Activated T-helper 1 cell treated with anti-CD3 and anti-CD28 coated beads, Interleukin-12 subunit alpha, Interleukin-12 subunit beta, Interleukin-2, Interleukin-4 antibody, amounts not matched to agents 30 ng/mL and 10 ng/mL and 1 ng/mL, durations not matched to agents 14 hours and 24 hours and 36 hours (primary cell): ENCODE measurements at regions not wholly inside any gene's neighbourhood (a gene's known extent, or its start where the extent isn't known, plus 50 kb on each side); places are given as distances from the start of the nearest gene placed in this dataset.

Experiments
- DNase-seq: peaks from one replicate; pipeline ENCODE4 v3.0.0; 2021; ENCODE audit warnings: low spot score
- H3K27ac Mint-ChIP-seq: one replicate; pipeline ENCODE4 v1.8.0; 2021; ENCODE audit warnings: mild to moderate bottlenecking, mixed read lengths
- H3K27me3 Mint-ChIP-seq: one replicate; pipeline ENCODE4 v1.8.0; 2022; ENCODE audit warnings: mild to moderate bottlenecking, moderate library complexity, mixed read lengths; ENCODE audit not compliant: insufficient read depth
- H3K36me3 Mint-ChIP-seq: one replicate; pipeline ENCODE4 v1.8.0; 2021; ENCODE audit warnings: low read depth, mixed read lengths
- H3K4me1 Mint-ChIP-seq: one replicate; pipeline ENCODE4 v1.8.0; 2021; ENCODE audit warnings: low read depth, mixed read lengths
- H3K4me3 Mint-ChIP-seq: one replicate; pipeline ENCODE4 v1.8.0; 2021; ENCODE audit warnings: mild to moderate bottlenecking, moderate library complexity, mixed read lengths
- H3K9me3 Mint-ChIP-seq: one replicate; pipeline ENCODE4 v1.8.0; 2021; ENCODE audit warnings: mixed read lengths
- intact Hi-C: fragments of 100-400 bp; cut with micrococcal nuclease; formaldehyde crosslinking; loops from one replicate; pipeline ENCODE4 v1.15.1; 2024

DNA sequence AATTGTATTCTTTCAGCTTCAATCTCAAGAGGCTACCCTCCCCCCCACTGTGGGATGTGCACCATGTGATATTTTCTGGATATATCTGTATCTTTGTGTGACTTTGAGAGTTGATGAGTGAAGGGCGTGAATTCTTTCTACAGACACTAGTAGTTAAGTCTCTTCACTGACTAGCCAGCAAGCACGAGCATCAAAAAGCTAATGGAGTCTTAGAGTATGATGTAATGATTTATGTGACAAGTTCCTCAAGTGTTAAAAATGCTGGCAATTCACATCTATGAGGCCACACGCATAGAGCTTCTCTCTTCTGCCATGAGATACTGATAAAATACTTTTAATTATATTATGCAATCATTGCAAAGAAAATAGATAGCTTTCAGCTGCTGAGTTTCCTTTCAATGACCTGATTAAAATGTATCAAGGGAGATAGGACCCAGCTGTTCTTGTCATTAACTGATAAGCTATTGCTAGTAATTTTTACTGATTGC lies 304.8 kb downstream of the TRIB2 start:
- Mint-ChIP-seq H3K36me3 (no peaks in the 10 kb centered on the region), H3K27me3 (peaks cover 18% of the 10 kb centered on the region), H3K4me3 (no peak overlapping the region), H3K9me3 (no peaks in the 10 kb centered on the region), H3K4me1 (no peaks in the 10 kb centered on the region), H3K27ac (no peak overlapping the region)
- intact Hi-C loops: no loop called here
- DNase-seq: no peak

DNA sequence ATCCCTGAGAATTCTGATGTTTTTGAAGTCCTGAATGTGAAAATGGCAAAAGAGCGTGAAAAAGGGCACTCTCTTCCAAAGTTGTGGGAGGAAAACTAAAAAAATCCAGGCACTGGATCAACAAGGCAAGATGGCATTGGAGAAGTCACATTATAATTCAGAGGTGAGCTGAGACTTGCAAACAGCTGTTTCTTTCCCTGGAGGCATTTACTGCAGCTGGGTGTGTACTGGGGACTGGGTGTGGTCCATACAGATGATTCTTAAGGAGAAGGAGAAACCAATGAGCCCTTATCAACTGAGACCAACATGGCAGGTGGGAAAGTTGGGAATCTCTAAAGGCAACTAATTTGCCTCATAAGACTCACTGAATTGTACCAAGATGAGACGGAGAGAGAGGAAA lies 313.9 kb downstream of the TRIB2 start:
- no peak for DNase-seq
- intact Hi-C loops: no loop called here
- H3K27ac Mint-ChIP-seq: no peak overlapping the region
- H3K4me1 Mint-ChIP-seq: no peaks in the 10 kb centered on the region
- H3K9me3 Mint-ChIP-seq: no peaks in the 10 kb centered on the region
- peaks cover 4% of the 10 kb centered on the region for H3K27me3 Mint-ChIP-seq
- H3K36me3 Mint-ChIP-seq: no peaks in the 10 kb centered on the region
- no peak overlapping the region for H3K4me3 Mint-ChIP-seq

DNA sequence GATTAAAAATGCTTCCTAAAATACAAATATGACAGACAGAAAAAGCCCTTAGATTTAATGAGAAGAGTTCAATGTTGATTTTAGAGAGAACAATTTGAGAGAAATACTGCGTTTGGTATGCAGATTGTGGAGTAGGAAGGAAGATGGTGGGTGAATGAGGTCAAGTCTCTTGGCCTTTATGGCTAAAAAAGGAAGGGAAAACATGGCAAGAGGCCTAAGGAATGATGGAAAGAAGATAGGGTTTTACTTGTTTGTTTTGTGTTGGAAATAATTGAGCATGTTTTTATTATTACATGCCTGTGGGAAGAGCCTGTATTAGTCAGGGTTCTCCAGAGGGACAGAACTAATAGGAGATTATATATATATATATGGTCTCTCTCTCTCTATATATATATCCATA lies 318.1 kb downstream of the TRIB2 start:
- intact Hi-C loops: no loop called here
- H3K4me1 Mint-ChIP-seq: no peaks in the 10 kb centered on the region
- no peak for DNase-seq
- H3K4me3 Mint-ChIP-seq: no peak overlapping the region
- H3K36me3 Mint-ChIP-seq: no peaks in the 10 kb centered on the region
- H3K27ac Mint-ChIP-seq: no peak overlapping the region
- peaks cover 3% of the 10 kb centered on the region for H3K27me3 Mint-ChIP-seq
- no peaks in the 10 kb centered on the region for H3K9me3 Mint-ChIP-seq

DNA sequence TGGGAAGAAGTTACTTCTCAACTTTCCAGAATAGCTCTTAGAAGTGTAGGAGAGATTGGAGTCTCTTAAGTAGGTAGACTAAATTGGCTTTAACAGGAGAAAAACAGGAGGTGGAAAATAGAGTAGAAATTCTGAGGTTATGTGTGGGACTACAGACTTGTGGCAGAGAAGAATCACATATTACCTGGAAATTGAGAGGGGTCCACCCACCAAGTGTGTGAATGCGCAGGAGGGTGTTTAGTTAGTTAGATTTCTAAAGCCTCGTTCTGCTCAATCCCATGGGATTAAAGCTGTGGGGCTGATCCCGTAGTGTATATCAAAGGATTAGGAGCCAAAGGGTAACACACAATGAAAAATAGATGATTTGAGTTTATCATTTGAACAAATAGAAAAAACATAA lies 319.1 kb downstream of the TRIB2 start:
- intact Hi-C loops: no loop called here
- no peaks in the 10 kb centered on the region for H3K9me3 Mint-ChIP-seq
- H3K27ac Mint-ChIP-seq: no peak overlapping the region
- no peaks in the 10 kb centered on the region for H3K36me3 Mint-ChIP-seq
- H3K27me3 Mint-ChIP-seq: peaks cover under 1% of the 10 kb centered on the region
- H3K4me3 Mint-ChIP-seq: no peak overlapping the region
- no peak for DNase-seq
- H3K4me1 Mint-ChIP-seq: no peaks in the 10 kb centered on the region

DNA sequence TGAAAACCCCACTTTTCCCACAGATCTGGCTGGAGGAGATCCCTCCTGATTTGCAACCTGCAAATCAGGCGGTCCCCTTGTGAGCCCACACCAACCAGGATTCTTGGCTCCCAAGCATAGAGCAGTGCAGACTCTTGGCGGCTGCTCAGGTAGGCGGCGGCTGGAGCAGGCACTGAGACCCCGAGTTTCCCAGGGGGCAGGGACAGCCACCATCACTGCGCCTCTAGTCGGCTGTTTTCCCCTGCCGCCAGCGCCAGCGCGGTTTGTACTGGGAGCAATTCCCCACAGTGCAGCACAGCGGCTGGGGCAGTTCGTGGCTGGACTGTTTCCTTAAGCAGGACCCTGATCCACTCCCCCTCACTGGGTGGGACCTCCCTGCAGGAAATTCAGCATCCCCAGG lies 323.3 kb downstream of the TRIB2 start:
- H3K27ac Mint-ChIP-seq: no peak overlapping the region
- no peaks in the 10 kb centered on the region for H3K36me3 Mint-ChIP-seq
- H3K4me1 Mint-ChIP-seq: no peaks in the 10 kb centered on the region
- no peak for DNase-seq
- no peak overlapping the region for H3K4me3 Mint-ChIP-seq
- H3K9me3 Mint-ChIP-seq: no peaks in the 10 kb centered on the region
- H3K27me3 Mint-ChIP-seq: peaks cover 1% of the 10 kb centered on the region
- intact Hi-C loops: no loop called here

DNA sequence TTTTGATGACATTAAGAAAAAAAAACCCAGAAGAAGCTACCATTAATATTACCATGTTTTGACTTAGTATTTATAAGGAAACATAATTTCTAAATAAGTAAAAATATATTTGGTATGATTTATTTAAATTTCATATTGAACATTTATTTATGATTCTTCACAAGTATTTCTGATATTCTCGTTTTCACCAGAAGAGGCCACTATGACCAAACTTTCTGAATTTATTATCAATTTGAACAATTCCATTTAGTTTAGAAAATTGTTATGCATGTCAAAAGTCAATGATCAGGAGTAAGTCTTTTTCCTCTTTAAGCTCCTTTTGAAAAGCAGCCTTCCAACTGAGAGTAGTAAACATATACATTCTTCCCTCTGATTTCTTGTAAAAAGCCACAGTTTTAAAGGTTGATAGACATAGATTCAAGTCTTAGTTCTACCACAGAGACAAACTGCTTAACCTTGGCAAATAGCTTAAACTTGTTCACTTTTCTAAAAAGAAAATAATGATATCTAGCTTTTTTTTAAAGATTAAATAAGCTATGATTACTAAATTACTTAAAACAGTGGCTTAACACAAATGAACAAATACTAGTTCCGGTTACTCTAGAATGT lies 329.9 kb downstream of the TRIB2 start:
- no peak for DNase-seq
- Mint-ChIP-seq H3K27me3 (peaks cover 7% of the 10 kb centered on the region), H3K4me3 (no peak overlapping the region), H3K27ac (no peak overlapping the region), H3K4me1 (no peaks in the 10 kb centered on the region), H3K9me3 (no peaks in the 10 kb centered on the region), H3K36me3 (no peaks in the 10 kb centered on the region)
- intact Hi-C loops: no loop called here

DNA sequence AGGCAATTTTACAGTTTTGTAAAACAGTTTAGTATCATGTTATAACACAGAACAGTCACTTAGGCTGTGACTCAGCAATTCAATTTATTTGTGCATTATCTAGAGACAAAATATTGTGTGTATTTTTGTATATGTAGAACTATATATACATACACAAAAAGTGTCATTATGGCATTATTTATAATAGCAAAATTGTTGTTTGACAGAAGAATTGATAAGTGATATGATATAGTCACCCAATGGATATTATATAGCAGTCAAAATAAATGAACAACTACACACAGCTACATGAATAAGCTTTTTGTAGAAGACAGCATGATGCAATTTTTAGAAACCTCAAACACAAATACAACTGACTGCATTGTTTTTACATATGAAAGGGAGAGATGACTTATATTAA lies 334.0 kb downstream of the TRIB2 start:
- Mint-ChIP-seq H3K9me3 (no peaks in the 10 kb centered on the region), H3K27ac (no peak overlapping the region), H3K36me3 (no peaks in the 10 kb centered on the region), H3K4me1 (no peaks in the 10 kb centered on the region), H3K27me3 (peaks cover 6% of the 10 kb centered on the region), H3K4me3 (no peak overlapping the region)
- no peak for DNase-seq
- intact Hi-C loops: no loop called here

DNA sequence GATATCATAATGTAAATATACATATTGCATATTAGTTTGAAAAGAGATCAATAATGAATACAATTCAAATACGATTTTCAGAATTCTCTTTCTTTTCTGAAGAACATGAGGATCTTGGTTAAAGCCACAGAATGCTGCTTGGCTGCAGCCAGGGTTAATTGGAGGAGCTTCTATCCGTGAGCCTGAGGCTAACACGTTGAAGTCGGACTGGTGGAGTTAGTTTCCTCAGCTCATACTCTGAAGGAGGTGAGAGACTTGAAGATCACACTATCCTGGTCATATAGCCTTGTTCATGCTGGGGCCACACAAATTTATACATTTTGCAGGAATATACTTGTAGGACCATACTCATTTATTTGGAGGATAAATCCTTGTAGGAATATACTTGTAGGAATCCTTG lies 335.8 kb downstream of the TRIB2 start:
- Mint-ChIP-seq H3K27ac (no peak overlapping the region), H3K4me1 (no peaks in the 10 kb centered on the region), H3K4me3 (no peak overlapping the region), H3K9me3 (no peaks in the 10 kb centered on the region), H3K27me3 (peaks cover 8% of the 10 kb centered on the region), H3K36me3 (no peaks in the 10 kb centered on the region)
- intact Hi-C loops: no loop called here
- no peak for DNase-seq

DNA sequence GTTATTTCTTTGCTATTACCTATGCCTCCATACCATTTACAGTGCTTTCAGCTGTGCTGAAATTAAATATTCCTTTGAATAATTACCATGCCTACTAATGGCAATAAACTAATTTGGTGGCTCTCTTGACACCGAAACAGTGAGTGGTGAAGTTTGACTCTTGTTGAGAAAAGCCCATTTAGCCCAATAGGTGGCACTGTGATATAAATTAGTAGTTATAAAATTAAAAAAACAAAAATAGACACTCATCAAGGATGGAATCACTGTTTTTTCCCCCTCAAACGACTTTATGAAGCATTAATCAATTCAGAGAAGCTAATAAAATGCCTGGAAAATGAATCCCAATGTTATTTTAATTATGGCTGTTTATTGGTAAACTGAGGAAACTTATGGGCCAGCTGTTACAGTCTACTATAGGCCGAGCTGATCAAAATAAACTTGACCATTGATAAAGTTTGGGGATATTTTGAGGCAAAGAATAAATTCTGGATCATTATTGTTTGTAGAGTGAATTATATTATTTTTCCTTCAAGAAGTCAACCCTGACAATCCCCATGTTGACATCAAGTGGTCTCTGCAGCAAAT lies 339.6 kb downstream of the TRIB2 start:
- Mint-ChIP-seq H3K27me3 (peaks cover 6% of the 10 kb centered on the region), H3K4me3 (no peak overlapping the region), H3K27ac (no peak overlapping the region), H3K9me3 (no peaks in the 10 kb centered on the region), H3K4me1 (no peaks in the 10 kb centered on the region), H3K36me3 (no peaks in the 10 kb centered on the region)
- DNase-seq: no peak
- intact Hi-C loops: no loop called here

DNA sequence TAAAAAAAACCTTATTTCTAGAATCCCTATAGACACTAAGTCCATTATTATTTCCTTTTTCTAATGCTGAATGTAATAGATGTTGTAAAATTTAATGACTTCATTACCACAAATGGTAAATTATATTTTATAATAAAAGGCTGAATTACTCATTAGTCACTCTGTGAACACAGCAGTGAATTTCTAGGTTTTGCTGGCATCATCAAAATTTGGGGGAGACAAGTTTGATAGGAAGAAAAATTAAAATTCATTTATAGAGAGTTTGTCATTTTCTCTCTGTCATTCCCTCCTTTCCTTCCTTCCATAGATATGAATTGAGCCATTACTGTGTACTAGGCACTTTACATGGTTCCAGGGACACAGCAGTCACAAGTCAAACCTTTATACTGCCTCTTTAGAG lies 340.9 kb downstream of the TRIB2 start:
- no peak for DNase-seq
- peaks cover 5% of the 10 kb centered on the region for H3K27me3 Mint-ChIP-seq
- no peaks in the 10 kb centered on the region for H3K4me1 Mint-ChIP-seq
- H3K36me3 Mint-ChIP-seq: no peaks in the 10 kb centered on the region
- intact Hi-C loops: no loop called here
- H3K4me3 Mint-ChIP-seq: no peak overlapping the region
- no peak overlapping the region for H3K27ac Mint-ChIP-seq
- H3K9me3 Mint-ChIP-seq: no peaks in the 10 kb centered on the region

DNA sequence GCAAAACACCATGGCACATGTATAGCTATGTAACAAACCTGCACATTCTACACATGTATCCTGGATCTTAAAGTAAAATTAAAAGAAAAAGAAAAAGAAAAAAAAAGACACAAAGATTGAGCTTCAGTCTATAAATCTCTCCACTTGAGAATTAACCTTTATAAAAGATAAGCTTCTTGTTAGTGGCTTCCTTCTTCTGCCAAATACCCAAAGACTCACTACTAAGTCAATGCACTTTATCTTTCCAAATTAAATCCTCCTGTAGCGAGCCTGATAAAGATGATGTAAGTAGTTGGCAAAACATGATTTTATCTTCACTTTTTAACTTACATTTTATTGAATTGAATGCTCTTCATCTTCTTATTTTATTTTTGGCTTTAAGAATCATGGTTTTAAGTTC lies 349.9 kb downstream of the TRIB2 start:
- intact Hi-C loops: no loop called here
- Mint-ChIP-seq H3K9me3 (no peaks in the 10 kb centered on the region), H3K36me3 (no peaks in the 10 kb centered on the region), H3K27ac (no peak overlapping the region), H3K4me1 (no peaks in the 10 kb centered on the region), H3K4me3 (no peak overlapping the region), H3K27me3 (no peaks in the 10 kb centered on the region)
- no peak for DNase-seq

DNA sequence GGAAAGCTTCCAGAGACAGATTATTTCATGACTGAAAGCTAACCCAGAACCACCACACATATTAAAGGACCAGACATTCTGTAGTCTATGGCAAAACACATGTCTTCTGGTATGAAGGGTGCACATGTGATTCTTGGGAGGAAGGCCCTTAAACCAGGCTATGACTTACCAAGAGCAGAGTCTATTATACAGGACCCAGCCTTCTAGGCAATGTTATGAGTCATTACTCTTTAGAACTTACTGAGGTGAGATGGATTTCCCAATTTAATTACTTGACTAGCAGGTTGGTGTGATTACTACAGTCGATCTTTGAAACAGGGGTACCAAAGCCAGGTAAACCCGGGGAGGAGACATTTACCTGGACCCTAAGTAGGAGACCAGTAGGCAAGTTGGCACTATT lies 350.8 kb downstream of the TRIB2 start:
- no peak for DNase-seq
- intact Hi-C loops: no loop called here
- Mint-ChIP-seq H3K4me3 (no peak overlapping the region), H3K27ac (no peak overlapping the region), H3K27me3 (no peaks in the 10 kb centered on the region), H3K9me3 (no peaks in the 10 kb centered on the region), H3K36me3 (no peaks in the 10 kb centered on the region), H3K4me1 (no peaks in the 10 kb centered on the region)

DNA sequence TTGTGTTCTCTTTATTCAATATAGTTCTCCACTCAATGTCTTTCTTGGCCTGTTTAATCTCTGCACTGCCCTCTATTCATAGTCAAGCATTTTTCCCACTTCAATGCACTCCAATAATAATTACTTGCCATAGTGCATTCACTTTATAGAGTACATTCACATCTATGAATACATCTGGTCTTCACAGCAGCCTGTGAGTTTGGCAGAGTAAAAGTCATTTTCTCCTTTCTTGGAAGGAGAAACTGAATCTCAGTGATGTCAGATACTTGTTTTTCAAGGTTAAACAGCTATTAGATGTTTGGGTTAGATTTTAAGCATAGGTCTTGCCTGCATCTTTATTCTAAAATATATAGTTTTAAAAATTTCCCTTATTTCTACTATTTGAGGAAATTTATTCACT lies 373.2 kb downstream of the TRIB2 start:
- no peak for DNase-seq
- H3K4me3 Mint-ChIP-seq: no peak overlapping the region
- no peaks in the 10 kb centered on the region for H3K36me3 Mint-ChIP-seq
- no peaks in the 10 kb centered on the region for H3K9me3 Mint-ChIP-seq
- no peak overlapping the region for H3K27ac Mint-ChIP-seq
- H3K4me1 Mint-ChIP-seq: no peaks in the 10 kb centered on the region
- intact Hi-C loops: no loop called here
- H3K27me3 Mint-ChIP-seq: peaks cover 3% of the 10 kb centered on the region

DNA sequence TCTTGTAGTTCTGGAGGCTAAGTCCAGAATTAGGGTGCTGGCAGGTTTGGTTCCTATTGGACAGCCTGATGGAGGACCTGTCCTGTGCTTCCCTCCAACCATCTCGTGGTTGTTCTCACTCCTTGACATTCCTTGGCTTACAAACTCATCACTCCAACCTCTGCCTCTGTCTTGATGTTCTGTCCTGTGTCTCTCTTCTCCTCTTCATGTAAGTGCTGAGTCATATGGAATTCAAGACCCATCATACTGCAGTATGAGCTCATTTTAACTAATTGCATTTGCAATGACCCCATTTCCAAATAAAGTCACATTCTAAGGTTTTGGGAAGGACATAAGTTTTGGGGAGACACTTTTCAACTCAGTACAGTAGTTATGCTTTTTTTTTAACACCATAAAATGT lies 374.7 kb downstream of the TRIB2 start:
- H3K4me1 Mint-ChIP-seq: no peaks in the 10 kb centered on the region
- no peak for DNase-seq
- H3K36me3 Mint-ChIP-seq: no peaks in the 10 kb centered on the region
- H3K27me3 Mint-ChIP-seq: peaks cover 3% of the 10 kb centered on the region
- H3K9me3 Mint-ChIP-seq: no peaks in the 10 kb centered on the region
- no peak overlapping the region for H3K27ac Mint-ChIP-seq
- intact Hi-C loops: no loop called here
- no peak overlapping the region for H3K4me3 Mint-ChIP-seq
